ENCODE measurements at regions not wholly inside any gene's neighbourhood (a gene's known extent, or its start where the extent isn't known, plus 50 kb on each side); places are given as distances from the start of the nearest gene placed in this dataset.

DNA sequence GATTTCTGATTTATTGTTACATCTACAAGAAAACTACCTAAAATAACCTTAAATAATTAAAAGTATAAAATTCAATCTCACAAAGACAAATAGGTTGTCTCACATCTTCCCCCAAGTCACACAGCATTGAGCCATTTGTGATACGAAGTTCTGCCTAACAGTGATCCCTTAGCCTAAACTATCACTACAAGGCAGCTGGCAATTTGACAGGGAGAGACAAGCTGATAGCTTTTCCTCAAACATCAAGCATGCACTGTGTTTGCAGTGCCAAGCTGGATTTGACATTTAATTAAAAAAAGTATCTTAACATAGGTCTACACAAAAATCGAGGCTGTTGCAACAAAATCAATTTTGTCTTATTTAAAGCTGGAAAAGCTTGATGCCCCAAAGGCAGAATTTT, 464.7 kb upstream of the TRAM1L1 start:
- no peak for TF ChIP-seq CTCF (IDR thresholded peaks at IDR 0.05)
- no peak for TF ChIP-seq ZFX (IDR thresholded peaks at IDR 0.05; ENCODE audit: borderline replicate concordance)
